BLaER1 treated with 17β-estradiol and CSF1 and Interleukin-3, amounts not matched to agents 10 nM and 100 nM (cell line): ENCODE measurements at regions not wholly inside any gene's neighbourhood (a gene's known extent, or its start where the extent isn't known, plus 50 kb on each side); places are given as distances from the start of the nearest gene placed in this dataset.
"Not testable (repeated sequence)": the region's sequence is repeated elsewhere in the genome, so short reads cannot be mapped to it uniquely, and the experiment has no call there.

Source experiments
- H3K27ac ChIP-seq, 11 experiments: shearing (Covaris generic); formaldehyde crosslinking; 2 replicates each; pipeline ENCODE4 v1.8.1; 2022
- H3K27me3 ChIP-seq, 11 experiments: shearing (Covaris generic); formaldehyde crosslinking; 2 replicates each; pipeline ENCODE4 v1.8.1; 2022
- H3K36me3 ChIP-seq, 11 experiments: shearing (Covaris generic); formaldehyde crosslinking; 2 replicates each; pipeline ENCODE4 v1.8.1; 2022
- H3K4me1 ChIP-seq, 10 experiments: shearing (Covaris generic); formaldehyde crosslinking; 2 replicates each; pipeline ENCODE4 v1.8.1; 2022
- H3K4me2 ChIP-seq, 11 experiments: shearing (Covaris generic); formaldehyde crosslinking; 2 replicates each; pipeline ENCODE4 v1.8.1; 2022
- H3K4me3 ChIP-seq, 10 experiments: shearing (Covaris generic); formaldehyde crosslinking; 2 replicates each; pipeline ENCODE4 v1.8.1; 2022
- H3K9ac ChIP-seq, 11 experiments: shearing (Covaris generic); formaldehyde crosslinking; 2 replicates each; pipeline ENCODE4 v1.8.1; 2022
- H3K9me3 ChIP-seq, 11 experiments: shearing (Covaris generic); formaldehyde crosslinking; replicated peaks in 1 of 11; 2 replicates each; pipeline ENCODE4 v1.8.1; 2022
- H4K20me1 ChIP-seq, 11 experiments: shearing (Covaris generic); formaldehyde crosslinking; 2 replicates each; pipeline ENCODE4 v1.8.1; 2022
- Cebpa-rat ChIP-seq, 11 experiments: shearing (Covaris generic); IDR thresholded peaks; 2 replicates each; pipeline ENCODE4 v1.8.1; 2022

DNA sequence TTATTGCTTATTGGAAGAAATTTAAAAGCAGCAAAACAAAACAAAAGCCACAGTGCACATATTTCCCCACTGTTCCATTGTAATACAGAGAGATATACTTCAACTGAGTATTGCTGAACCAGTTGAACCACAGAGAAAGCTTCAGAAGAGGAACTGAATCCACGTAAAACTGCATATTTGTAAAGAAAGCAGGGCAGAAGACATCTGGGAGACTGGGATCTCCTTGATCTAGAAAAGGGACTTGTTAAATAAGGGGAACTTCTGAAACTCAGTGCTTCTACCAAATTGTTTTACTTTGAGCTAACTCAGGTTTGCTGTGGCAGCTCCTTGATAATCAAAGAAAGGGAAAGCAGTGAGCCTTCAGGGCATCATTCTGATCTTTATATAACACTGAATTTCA lies 411.1 kb upstream of the MDGA2 start:
- H3K4me1 ChIP-seq, result peaks cover 0 to 17% (median 0%) of the 10 kb centered on the region in 10 experiments; a peak in 2 of 20 replicates
- no peaks in the 10 kb centered on the region for H3K9me3 ChIP-seq
- H3K4me2 ChIP-seq, result peak overlapping the region in 1 of 11 experiments; percentile 40; a peak in 1 of 22 replicates
- H3K9ac ChIP-seq, result no peak overlapping the region
- no peak overlapping the region for H3K4me3 ChIP-seq
- H4K20me1 ChIP-seq, result no peaks in the 10 kb centered on the region
- H3K36me3 ChIP-seq, result no peaks in the 10 kb centered on the region
- no peak overlapping the region for H3K27ac ChIP-seq
- no peak for TF ChIP-seq Cebpa-rat (IDR thresholded peaks at IDR 0.05)
- no peaks in the 10 kb centered on the region for H3K27me3 ChIP-seq

DNA sequence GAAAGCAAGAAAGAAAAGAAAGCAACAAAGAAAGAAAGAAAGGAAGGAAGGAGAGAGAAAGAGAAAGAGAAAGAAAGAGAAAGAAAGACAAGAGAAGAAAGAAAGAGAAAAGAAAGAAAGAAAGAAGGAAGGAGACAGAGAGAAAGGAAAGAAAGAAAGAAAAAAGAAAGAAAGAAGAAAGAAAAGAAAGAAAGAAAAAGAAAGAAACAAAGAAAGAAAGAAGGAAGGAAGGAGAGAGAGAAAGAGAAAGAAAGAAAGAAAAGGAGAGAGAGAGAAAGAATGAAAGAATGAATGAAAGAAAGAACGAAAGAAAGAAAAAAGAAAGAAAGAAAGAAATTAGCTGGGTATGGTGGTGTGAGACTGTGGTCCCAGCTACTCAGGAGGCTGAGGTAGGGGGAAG lies 400.1 kb upstream of the MDGA2 start:
- Histone ChIP-seq H3K4me2 (no peak overlapping the region), H4K20me1 (no peaks in the 10 kb centered on the region), H3K27ac (no peak overlapping the region), H3K36me3 (no peaks in the 10 kb centered on the region), H3K9ac (no peak overlapping the region), H3K27me3 (no peaks in the 10 kb centered on the region), H3K4me1 (no peaks in the 10 kb centered on the region), H3K9me3 (no peaks in the 10 kb centered on the region), H3K4me3 (no peak overlapping the region)
- TF ChIP-seq Cebpa-rat (IDR thresholded peaks at IDR 0.05), result no peak

DNA sequence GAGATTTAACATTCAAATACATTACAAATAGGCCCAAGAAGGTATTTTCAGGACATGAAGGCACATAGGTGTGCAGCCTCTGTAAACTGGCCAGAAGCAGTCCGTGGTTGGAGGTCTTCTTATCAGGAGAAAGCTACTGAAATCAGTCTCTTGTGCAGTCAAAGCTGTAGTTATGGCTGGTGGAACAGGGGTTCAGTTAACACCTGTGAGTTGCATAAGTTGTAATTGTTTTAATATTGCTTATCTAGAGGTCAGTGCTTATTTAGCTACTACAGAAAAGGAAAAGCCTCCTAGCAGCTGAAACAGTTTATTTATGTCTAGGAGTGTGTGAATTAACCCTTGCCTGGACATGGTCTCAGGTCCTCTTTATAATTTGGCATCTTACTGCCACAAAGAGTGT lies 377.6 kb upstream of the MDGA2 start:
- Histone ChIP-seq H3K9me3 (no peaks in the 10 kb centered on the region), H4K20me1 (no peaks in the 10 kb centered on the region), H3K4me1 (no peaks in the 10 kb centered on the region), H3K27ac (no peak overlapping the region), H3K27me3 (no peaks in the 10 kb centered on the region), H3K4me2 (no peak overlapping the region), H3K9ac (no peak overlapping the region), H3K36me3 (no peaks in the 10 kb centered on the region), H3K4me3 (no peak overlapping the region)
- no peak for TF ChIP-seq Cebpa-rat (IDR thresholded peaks at IDR 0.05)

DNA sequence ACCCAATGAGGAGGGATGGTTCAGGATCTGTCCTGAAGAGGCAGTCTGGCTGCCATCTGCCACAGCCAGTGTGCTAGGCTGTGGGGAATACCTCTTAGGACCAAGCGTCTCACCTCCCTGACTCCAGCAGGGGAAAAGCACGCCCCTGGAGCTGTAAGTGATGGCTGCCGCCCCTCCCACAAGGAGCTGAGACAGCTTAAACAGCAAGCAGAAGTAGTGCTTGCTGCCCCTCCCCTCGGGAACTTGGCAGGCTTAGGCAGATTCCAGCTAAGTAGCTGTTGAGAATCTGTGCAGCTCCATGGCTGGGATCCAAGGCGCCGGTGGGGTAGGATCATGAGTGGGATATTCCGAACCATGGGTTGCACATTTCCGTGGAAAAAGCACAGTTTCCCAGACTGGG lies 360.4 kb upstream of the MDGA2 start:
- H3K36me3 ChIP-seq, result no peaks in the 10 kb centered on the region
- no peaks in the 10 kb centered on the region for H4K20me1 ChIP-seq
- H3K27me3 ChIP-seq, result no peaks in the 10 kb centered on the region
- H3K9me3 ChIP-seq, result peaks cover 0 to 8% (median 3%) of the 10 kb centered on the region in 11 experiments; a peak in 6 of 22 replicates
- no peak overlapping the region for H3K4me3 ChIP-seq
- no peak overlapping the region for H3K27ac ChIP-seq
- no peak for TF ChIP-seq Cebpa-rat (IDR thresholded peaks at IDR 0.05)
- no peaks in the 10 kb centered on the region for H3K4me1 ChIP-seq
- no peak overlapping the region for H3K9ac ChIP-seq
- no peak overlapping the region for H3K4me2 ChIP-seq

DNA sequence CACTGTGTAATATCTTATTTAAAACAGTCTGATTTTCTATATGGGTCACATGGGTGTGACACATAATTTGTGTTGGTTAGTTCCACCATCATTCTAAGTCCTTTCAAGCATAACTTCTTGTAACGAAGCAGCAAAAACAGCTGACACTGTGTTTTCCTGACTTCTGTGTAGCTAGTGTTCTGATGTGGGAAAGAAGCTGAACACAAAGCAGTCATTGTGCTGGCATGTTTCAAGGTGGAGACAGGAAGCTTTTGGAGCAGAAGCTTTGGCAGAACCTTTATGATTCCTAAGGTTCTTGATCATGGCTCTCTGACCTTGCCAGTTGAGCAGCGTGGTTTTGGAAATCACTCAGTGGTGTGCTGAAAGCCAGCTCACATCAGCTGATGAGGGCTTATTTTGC lies 351.7 kb upstream of the MDGA2 start:
- H3K9me3 ChIP-seq, result 0 out of 22 replicates have a peak, but pooled peaks cover 0 to 3% (median 0%) of the 10 kb centered on the region in 11 experiments
- H3K9ac ChIP-seq, result no peak overlapping the region
- no peak overlapping the region for H3K27ac ChIP-seq
- H3K27me3 ChIP-seq, result no peaks in the 10 kb centered on the region
- H4K20me1 ChIP-seq, result no peaks in the 10 kb centered on the region
- no peak overlapping the region for H3K4me3 ChIP-seq
- no peak overlapping the region for H3K4me2 ChIP-seq
- H3K4me1 ChIP-seq, result peaks cover 0 to 12% (median 0%) of the 10 kb centered on the region in 10 experiments; a peak in 4 of 20 replicates
- H3K36me3 ChIP-seq, result no peaks in the 10 kb centered on the region
- no peak for TF ChIP-seq Cebpa-rat (IDR thresholded peaks at IDR 0.05)

DNA sequence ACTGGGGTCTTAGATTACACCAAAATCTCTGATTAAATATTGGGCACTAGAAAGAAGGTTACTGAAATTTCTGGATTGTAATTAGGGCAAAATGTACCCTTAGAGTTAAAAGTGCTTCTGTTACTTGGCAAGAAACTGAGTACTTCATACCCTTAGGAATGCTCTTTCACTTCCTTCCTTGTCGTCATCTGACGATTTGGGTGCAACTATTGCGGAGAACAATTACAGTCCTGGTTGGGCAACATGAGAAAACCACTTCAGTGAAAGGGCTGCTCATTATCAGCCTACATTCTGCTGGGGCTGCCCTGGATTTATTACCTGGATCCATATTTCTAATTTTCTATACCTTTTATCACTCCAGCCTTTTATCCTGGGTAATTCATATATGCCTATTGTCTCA lies 348.5 kb upstream of the MDGA2 start:
- Histone ChIP-seq H3K4me2 (peak overlapping the region in 3 of 11 experiments; percentile 25 to 32 (median 30); a peak in 5 of 22 replicates), H3K4me3 (no peak overlapping the region), H3K27ac (no peak overlapping the region), H3K9ac (no peak overlapping the region), H3K36me3 (no peaks in the 10 kb centered on the region), H3K4me1 (peaks cover 0 to 12% (median 0%) of the 10 kb centered on the region in 10 experiments; a peak in 4 of 20 replicates), H3K9me3 (no peaks in the 10 kb centered on the region), H4K20me1 (no peaks in the 10 kb centered on the region), H3K27me3 (no peaks in the 10 kb centered on the region)
- TF ChIP-seq Cebpa-rat (IDR thresholded peaks at IDR 0.05), result no peak

DNA sequence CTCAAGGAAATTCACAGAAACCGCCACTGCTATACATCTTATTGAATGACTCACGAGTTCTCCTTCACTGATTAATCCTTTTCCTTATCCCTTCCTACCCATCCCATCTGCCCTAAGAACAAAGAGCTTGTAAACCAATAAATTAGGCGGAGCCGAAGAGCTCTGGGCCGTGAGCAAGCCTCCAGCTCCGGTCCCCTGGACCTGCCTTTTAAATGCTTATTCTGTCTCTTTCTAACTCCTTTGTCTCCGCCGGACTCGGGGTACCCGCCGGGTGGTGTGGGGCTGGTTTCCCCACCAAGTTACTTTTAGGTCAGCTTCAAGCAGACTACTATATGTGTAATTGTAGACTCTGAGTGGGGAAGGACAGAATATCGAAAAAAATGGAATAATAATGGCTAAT lies 336.1 kb upstream of the MDGA2 start:
- not testable (repeated sequence) for H3K9me3 ChIP-seq, H3K27me3 ChIP-seq, H3K27ac ChIP-seq, H3K4me3 ChIP-seq, H4K20me1 ChIP-seq, H3K9ac ChIP-seq, H3K4me2 ChIP-seq, H3K36me3 ChIP-seq
- peaks cover 0 to 18% (median 9%) of the 10 kb centered on the region in 10 experiments; a peak in 10 of 20 replicates for H3K4me1 ChIP-seq

DNA sequence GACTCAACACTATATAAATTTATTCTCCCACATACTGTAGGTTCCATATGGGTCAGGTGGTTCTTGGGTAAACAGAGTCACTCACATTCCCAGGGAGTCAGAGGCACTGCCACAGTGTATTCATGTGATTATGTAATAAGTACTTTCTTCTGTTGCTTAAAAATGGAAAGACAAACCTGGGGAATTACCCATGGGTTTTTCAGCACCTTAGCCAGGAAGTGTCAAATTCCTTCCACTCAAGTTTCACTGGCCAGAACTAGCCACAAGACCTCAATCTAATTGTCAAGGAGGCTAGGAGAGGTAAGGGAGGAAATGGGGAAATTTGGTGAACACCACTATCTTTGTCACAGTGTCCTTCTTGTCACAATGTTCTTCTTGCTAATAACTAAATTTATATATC lies 333.2 kb upstream of the MDGA2 start:
- peaks cover 0 to 18% (median 9%) of the 10 kb centered on the region in 10 experiments; a peak in 10 of 20 replicates for H3K4me1 ChIP-seq
- no peak overlapping the region for H3K27ac ChIP-seq
- no peak for TF ChIP-seq Cebpa-rat (IDR thresholded peaks at IDR 0.05)
- H3K36me3 ChIP-seq, result no peaks in the 10 kb centered on the region
- H3K4me3 ChIP-seq, result no peak overlapping the region
- no peaks in the 10 kb centered on the region for H3K9me3 ChIP-seq
- H3K27me3 ChIP-seq, result no peaks in the 10 kb centered on the region
- H3K4me2 ChIP-seq, result 0 out of 22 replicates have a peak overlapping the region, but pooled peaks of 4 of the 11 experiments have one; percentile 11 to 24 (median 20)
- no peak overlapping the region for H3K9ac ChIP-seq
- H4K20me1 ChIP-seq, result no peaks in the 10 kb centered on the region

DNA sequence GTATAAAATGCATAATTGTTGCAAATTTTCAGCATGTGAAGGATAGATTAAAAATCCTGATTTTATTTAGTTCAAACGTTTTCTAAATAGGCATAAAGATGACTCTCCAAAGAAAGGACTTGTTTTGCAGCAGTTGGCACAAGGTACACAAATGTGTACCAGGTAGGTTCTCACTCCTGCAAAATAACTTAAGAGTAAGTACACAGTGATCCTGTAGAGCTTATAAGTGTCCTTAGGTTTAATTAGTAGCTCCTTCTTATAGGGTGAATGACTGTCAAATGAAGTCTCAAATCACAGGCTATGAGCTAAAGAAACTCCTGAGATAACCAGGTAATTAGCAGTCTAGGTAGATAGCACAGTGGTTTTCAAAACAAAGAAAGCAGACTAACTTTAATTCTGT lies 330.6 kb upstream of the MDGA2 start:
- no peak for TF ChIP-seq Cebpa-rat (IDR thresholded peaks at IDR 0.05)
- H3K4me2 ChIP-seq, result no peak overlapping the region
- no peak overlapping the region for H3K9ac ChIP-seq
- no peaks in the 10 kb centered on the region for H3K36me3 ChIP-seq
- H3K27me3 ChIP-seq, result no peaks in the 10 kb centered on the region
- H3K4me3 ChIP-seq, result no peak overlapping the region
- H3K4me1 ChIP-seq, result peaks cover 0 to 18% (median 9%) of the 10 kb centered on the region in 10 experiments; a peak in 10 of 20 replicates
- no peak overlapping the region for H3K27ac ChIP-seq
- no peaks in the 10 kb centered on the region for H3K9me3 ChIP-seq
- no peaks in the 10 kb centered on the region for H4K20me1 ChIP-seq

DNA sequence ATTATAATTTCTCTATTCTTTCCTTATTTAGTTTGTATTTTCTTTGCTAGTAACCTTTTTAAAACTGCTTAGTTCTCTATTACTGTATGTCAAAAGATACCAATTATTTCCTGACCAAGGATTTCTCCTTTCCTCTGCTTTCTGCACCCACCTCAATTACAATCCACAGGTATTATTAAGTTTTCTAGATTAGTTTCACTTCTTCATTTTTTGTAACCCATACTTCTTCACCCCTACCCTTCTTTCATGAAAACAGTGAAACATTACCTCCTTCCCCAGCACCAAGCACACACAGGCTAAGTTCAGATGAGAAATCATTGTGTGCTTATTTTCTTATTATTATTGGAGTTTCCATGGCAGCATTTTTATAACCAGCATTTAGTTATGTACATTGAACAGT lies 318.5 kb upstream of the MDGA2 start:
- Histone ChIP-seq H3K9me3 (no peaks in the 10 kb centered on the region), H3K4me2 (no peak overlapping the region), H4K20me1 (no peaks in the 10 kb centered on the region), H3K27ac (no peak overlapping the region), H3K9ac (no peak overlapping the region), H3K4me3 (no peak overlapping the region), H3K4me1 (no peaks in the 10 kb centered on the region), H3K36me3 (no peaks in the 10 kb centered on the region), H3K27me3 (no peaks in the 10 kb centered on the region)
- TF ChIP-seq Cebpa-rat (IDR thresholded peaks at IDR 0.05), result no peak
